ENCODE measurements at regions not wholly inside any gene's neighbourhood (a gene's known extent, or its start where the extent isn't known, plus 50 kb on each side); places are given as distances from the start of the nearest gene placed in this dataset.
A peak's percentile ranks its signal among the peaks of the same experiment; 100 is the strongest.

DNA sequence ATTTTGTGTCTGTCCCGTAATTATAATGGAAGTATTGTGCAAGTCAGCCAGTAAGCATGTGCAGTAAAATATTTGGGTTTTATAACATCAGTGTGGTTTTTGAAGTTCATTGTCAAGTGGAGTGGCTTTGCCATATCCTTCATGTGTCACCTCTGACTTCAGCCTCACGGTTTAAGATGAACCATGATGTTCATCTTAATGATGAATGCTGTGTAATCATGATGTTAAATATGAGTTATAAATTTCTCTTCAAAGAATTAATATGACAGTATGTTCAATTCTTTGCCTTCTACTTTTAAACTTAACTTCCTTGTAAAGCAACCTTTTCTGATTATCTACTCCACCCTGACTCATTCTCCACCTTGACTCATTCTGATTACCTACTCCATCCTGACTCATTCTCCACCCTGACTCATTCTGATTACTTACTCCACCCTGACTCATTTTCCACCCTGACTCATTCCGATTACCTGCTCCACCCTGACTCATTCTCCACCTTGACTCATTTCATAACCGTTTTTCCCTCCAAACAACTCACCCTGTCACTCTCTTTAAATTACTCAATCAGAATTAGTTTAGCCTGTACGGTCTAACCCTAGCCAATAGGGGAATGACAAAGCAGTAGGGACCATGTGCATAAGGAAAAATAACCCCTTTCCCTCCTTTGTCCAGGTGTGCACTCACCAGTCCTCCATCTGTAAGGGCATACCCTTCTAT lies 50.3 kb upstream of the ANKRD10 start:
- WGBS, 10 experiments, result 4 to 71% (median 61%) methylated on average over 1 to 5 of the region's 5 CpGs
- H3K27ac ChIP-seq, result no peak overlapping the region
- peak in 7 of 8 experiments; percentile 84 to 99 (median 98) for ATAC-seq (replicated peaks in 6 of 8)
- in situ Hi-C loops (cut with MboI; ENCODE audit: low pct_unique_long_range_greater_than_20kb in 2 of 9, low sequenced_read_pairs in 9 of 9, unreplicated experiment in 9 of 9), result no loop called here
- no peaks in the 10 kb centered on the region for H3K4me1 ChIP-seq (replicated peaks in 1 of 2)
- no peak overlapping the region for H3K4me3 ChIP-seq
